Cardiac fibroblast (primary cell): ENCODE measurements at regions not wholly inside any gene's neighbourhood (a gene's known extent, or its start where the extent isn't known, plus 50 kb on each side); places are given as distances from the start of the nearest gene placed in this dataset.

Experiments
- DNase-seq, 2 donors: peaks; one replicate each; pipeline versions ENCODE4 v3.0.0 to v3.0.0-alpha.2; 2010; ENCODE audit warnings: low read depth in 2 of 2
- H3K4me3 ChIP-seq, 2 donors: replicated peaks in 1 of 2; 1 replicate in 1 of 2; 2 replicates in 1 of 2; pipeline ENCODE4 v1.5.1; 2011; ENCODE audit warnings: low read depth in 2 of 2, low read length in 2 of 2, mild to moderate bottlenecking in 2 of 2, moderate library complexity in 1 of 2
- CTCF ChIP-seq: IDR thresholded peaks from one replicate; pipeline ENCODE4 v1.5.1; 2011; ENCODE audit warnings: low read depth, mild to moderate bottlenecking, low read length, inconsistent platforms

GRCh38 chr1:98176414-98176813, 255.6 kb upstream of the DPYD start:
- DNase-seq = no peak
- H3K4me3 ChIP-seq = no peak overlapping the region
- no peak for TF ChIP-seq CTCF

- no peak for DNase-seq
- H3K4me3 ChIP-seq = no peak overlapping the region
- no peak for TF ChIP-seq CTCF
These were observed 251.7 kb upstream of the DPYD start for GRCh38 chr1:98172578-98172977.

- H3K4me3 ChIP-seq = no peak overlapping the region
- no peak for DNase-seq
- TF ChIP-seq CTCF = no peak
These were observed 251.2 kb upstream of the DPYD start for GRCh38 chr1:98172022-98172421.

- no peak overlapping the region for H3K4me3 ChIP-seq
- no peak for TF ChIP-seq CTCF
- no peak for DNase-seq
These were observed 243.7 kb upstream of the DPYD start for GRCh38 chr1:98164509-98164908.

- peak; percentile 11 to 74 for DNase-seq
- TF ChIP-seq CTCF = no peak
- no peak overlapping the region for H3K4me3 ChIP-seq
These were observed 236.9 kb upstream of the DPYD start for GRCh38 chr1:98157524-98158313.

- DNase-seq = no peak
- TF ChIP-seq CTCF = no peak
These were observed 226.4 kb upstream of the DPYD start for GRCh38 chr1:98147280-98147679.

GRCh38 chr1:98145655-98146054, 224.8 kb upstream of the DPYD start:
- H3K4me3 ChIP-seq = no peak overlapping the region
- DNase-seq = no peak
- TF ChIP-seq CTCF = no peak

More at GRCh38 chr1:98147280-98147679, 226.4 kb upstream of the DPYD start:
- H3K4me3 ChIP-seq = no peak overlapping the region
